Suprapubic skin (tissue), 4 donors: ENCODE measurements at regions not wholly inside any gene's neighbourhood (a gene's known extent, or its start where the extent isn't known, plus 50 kb on each side); places are given as distances from the start of the nearest gene placed in this dataset.
A peak's percentile ranks its signal among the peaks of the same experiment; 100 is the strongest.

ENCODE experiments used
- DNase-seq, 2 donors: peaks; one replicate each; pipeline ENCODE4 v3.0.0-alpha.2; 2019; ENCODE audit warnings: low spot score in 2 of 2
- H3K27ac ChIP-seq: fragments of 200-600 bp; sonication (generic); one replicate; pipeline ENCODE4 v1.5.1; 2019
- H3K27me3 ChIP-seq: fragments of 200-600 bp; sonication (generic); one replicate; pipeline ENCODE4 v1.5.1; 2019
- H3K36me3 ChIP-seq: fragments of 200-600 bp; sonication (generic); one replicate; pipeline ENCODE4 v1.5.1; 2019
- H3K4me1 ChIP-seq: fragments of 200-600 bp; sonication (generic); one replicate; pipeline ENCODE4 v1.5.1; 2019
- H3K4me3 ChIP-seq: fragments of 200-600 bp; sonication (generic); one replicate; pipeline ENCODE4 v1.5.1; 2019; ENCODE audit warnings: mild to moderate bottlenecking
- H3K9me3 ChIP-seq: fragments of 200-600 bp; sonication (generic); one replicate; pipeline ENCODE4 v1.5.1; 2019
- CTCF ChIP-seq, 2 donors: fragments of 200-600 bp in 1 of 2; fragments of 450-650 bp in 1 of 2; sonication (generic) in 1 of 2; IDR thresholded peaks; one replicate each; pipeline ENCODE4 v1.5.1; 2016 to 2019; ENCODE audit warnings: antibody characterized with exemption in 2 of 2, mild to moderate bottlenecking in 1 of 2, moderate library complexity in 1 of 2
- EP300 ChIP-seq: sonication (generic); formaldehyde crosslinking; IDR thresholded peaks from one replicate; pipeline ENCODE4 v1.6.1; 2017; ENCODE audit warnings: antibody characterized with exemption
- POLR2A ChIP-seq, 2 donors: fragments of 450-650 bp; IDR thresholded peaks; one replicate each; pipeline ENCODE4 v1.6.1; 2017; ENCODE audit warnings: antibody characterized with exemption in 2 of 2, mild to moderate bottlenecking in 2 of 2, moderate library complexity in 2 of 2
- POLR2AphosphoS5 ChIP-seq, 3 donors: sonication (generic); formaldehyde crosslinking; IDR thresholded peaks; one replicate each; pipeline ENCODE4 v1.6.1; 2017; ENCODE audit warnings: antibody characterized with exemption in 3 of 3
- WGBS: methylation state at CpG from one replicate; pipeline ENCODE4 v1.1.5; 2018; 5-methylcytosine and 5-hydroxymethylcytosine counted together

GRCh38 chr22:33112580-33112979, 54.4 kb upstream of the SYN3 start:
- Histone ChIP-seq H3K27me3 (no peaks in the 10 kb centered on the region), H3K4me3 (no peak overlapping the region), H3K27ac (no peak overlapping the region), H3K36me3 (no peaks in the 10 kb centered on the region), H3K9me3 (no peaks in the 10 kb centered on the region), H3K4me1 (peaks cover 14% of the 10 kb centered on the region)
- no peak for DNase-seq
- no peak for TF ChIP-seq POLR2A (IDR thresholded peaks at IDR 0.05)
- no peak for TF ChIP-seq EP300
- TF ChIP-seq POLR2AphosphoS5 (IDR thresholded peaks at IDR 0.05), result no peak
- TF ChIP-seq CTCF (IDR thresholded peaks at IDR 0.05), result no peak
- WGBS, result 37% methylated on average over 1 of the region's 1 CpG

GRCh38 chr22:33111491-33111890, 53.3 kb upstream of the SYN3 start:
- H3K4me3 ChIP-seq, result no peak overlapping the region
- H3K4me1 ChIP-seq, result peaks cover 14% of the 10 kb centered on the region
- H3K27me3 ChIP-seq, result no peaks in the 10 kb centered on the region
- TF ChIP-seq EP300, result no peak
- no peak for TF ChIP-seq POLR2A (IDR thresholded peaks at IDR 0.05)
- no peak for TF ChIP-seq POLR2AphosphoS5 (IDR thresholded peaks at IDR 0.05)
- TF ChIP-seq CTCF (IDR thresholded peaks at IDR 0.05), result no peak
- WGBS, result 14% methylated on average over 4 of the region's 4 CpGs
- no peak for DNase-seq
- H3K9me3 ChIP-seq, result no peaks in the 10 kb centered on the region
- no peak overlapping the region for H3K27ac ChIP-seq
- no peaks in the 10 kb centered on the region for H3K36me3 ChIP-seq

GRCh38 chr22:33110562-33111163, 52.5 kb upstream of the SYN3 start:
- peaks cover 14% of the 10 kb centered on the region for H3K4me1 ChIP-seq
- H3K4me3 ChIP-seq, result no peak overlapping the region
- H3K36me3 ChIP-seq, result no peaks in the 10 kb centered on the region
- TF ChIP-seq POLR2AphosphoS5 (IDR thresholded peaks at IDR 0.05) (peak in 1 of 3 donors; percentile 44), POLR2A (IDR thresholded peaks at IDR 0.05) (no peak)
- peak in 1 of 2 donors; percentile 60 for DNase-seq
- H3K9me3 ChIP-seq, result no peaks in the 10 kb centered on the region
- 60% methylated on average over 7 of the region's 7 CpGs for WGBS
- no peaks in the 10 kb centered on the region for H3K27me3 ChIP-seq
- no peak overlapping the region for H3K27ac ChIP-seq

- Histone ChIP-seq H3K27me3 (peaks cover 3% of the 10 kb centered on the region), H3K27ac (no peak overlapping the region), H3K36me3 (no peaks in the 10 kb centered on the region), H3K9me3 (no peaks in the 10 kb centered on the region), H3K4me3 (no peak overlapping the region), H3K4me1 (peaks cover 14% of the 10 kb centered on the region)
- WGBS, result 42% methylated on average over 7 of the region's 7 CpGs
- TF ChIP-seq CTCF (IDR thresholded peaks at IDR 0.05), result no peak
- TF ChIP-seq POLR2A (IDR thresholded peaks at IDR 0.05), result no peak
- no peak for TF ChIP-seq POLR2AphosphoS5 (IDR thresholded peaks at IDR 0.05)
- TF ChIP-seq EP300, result no peak
- DNase-seq, result no peak
These were observed 51.6 kb upstream of the SYN3 start for GRCh38 chr22:33109514-33110430.

- peaks cover 14% of the 10 kb centered on the region for H3K4me1 ChIP-seq
- no peaks in the 10 kb centered on the region for H3K9me3 ChIP-seq
- TF ChIP-seq CTCF (IDR thresholded peaks at IDR 0.05) (no peak), POLR2A (IDR thresholded peaks at IDR 0.05) (no peak), POLR2AphosphoS5 (IDR thresholded peaks at IDR 0.05) (no peak), EP300 (no peak)
- no peak for DNase-seq
- 58% methylated on average over 5 of the region's 5 CpGs for WGBS
- H3K27me3 ChIP-seq, result peaks cover 3% of the 10 kb centered on the region
- H3K27ac ChIP-seq, result no peak overlapping the region
- H3K4me3 ChIP-seq, result no peak overlapping the region
- no peaks in the 10 kb centered on the region for H3K36me3 ChIP-seq
These were observed 49.9 kb upstream of the SYN3 start for GRCh38 chr22:33108037-33108436.
